A549 (cell line): ENCODE measurements at regions not wholly inside any gene's neighbourhood (a gene's known extent, or its start where the extent isn't known, plus 50 kb on each side); places are given as distances from the start of the nearest gene placed in this dataset.
"Not testable (repeated sequence)": the region's sequence is repeated elsewhere in the genome, so short reads cannot be mapped to it uniquely, and the experiment has no call there.

Source experiments
- BHLHE40 ChIP-seq: IDR thresholded peaks from 2 replicates; pipeline ENCODE4 v1.6.1; 2012; ENCODE audit warnings: low read depth, low read length, inconsistent platforms
- CBX8 ChIP-seq: fragments of 200-600 bp; sonication (generic); IDR thresholded peaks from 2 replicates; pipeline ENCODE4 v1.6.1; 2016
- MAFK ChIP-seq: fragments of 450-650 bp; IDR thresholded peaks from 2 replicates; pipeline ENCODE4 v1.6.1; 2014; ENCODE audit not compliant: partially characterized antibody
- RARB ChIP-seq: fragments of 250-450 bp; sonication (Bioruptor Pico); IDR thresholded peaks from 2 replicates; pipeline ENCODE4 v1.8.0; 2021; ENCODE audit warnings: mild to moderate bottlenecking, moderate library complexity
- RFX5 ChIP-seq: fragments of 450-650 bp; IDR thresholded peaks from 2 replicates; pipeline ENCODE4 v1.7.1; 2014; ENCODE audit warnings: antibody characterized with exemption, mild to moderate bottlenecking, moderate library complexity
- RNF2 ChIP-seq: fragments of 200-600 bp; sonication (generic); IDR thresholded peaks from 2 replicates; pipeline ENCODE4 v1.6.1; 2016; ENCODE audit warnings: low read depth, mild to moderate bottlenecking, antibody characterized with exemption, moderate library complexity, borderline replicate concordance
- TF ChIP-seq, protein P1 (sequence below): fragments of >200 bp; sonication (Bioruptor Twin); formaldehyde crosslinking; IDR thresholded peaks from 3 replicates; pipeline ENCODE4 v1.5.1; 2016
- TF ChIP-seq, protein P2 (sequence below): fragments of 200-600 bp; sonication (generic); IDR thresholded peaks from 2 replicates; pipeline ENCODE4 v1.6.1; 2016; ENCODE audit warnings: antibody characterized with exemption, mild to moderate bottlenecking, moderate library complexity
- TF ChIP-seq, protein P3 (sequence below): IDR thresholded peaks from 2 replicates; pipeline ENCODE4 v1.6.1; 2012

DNA sequence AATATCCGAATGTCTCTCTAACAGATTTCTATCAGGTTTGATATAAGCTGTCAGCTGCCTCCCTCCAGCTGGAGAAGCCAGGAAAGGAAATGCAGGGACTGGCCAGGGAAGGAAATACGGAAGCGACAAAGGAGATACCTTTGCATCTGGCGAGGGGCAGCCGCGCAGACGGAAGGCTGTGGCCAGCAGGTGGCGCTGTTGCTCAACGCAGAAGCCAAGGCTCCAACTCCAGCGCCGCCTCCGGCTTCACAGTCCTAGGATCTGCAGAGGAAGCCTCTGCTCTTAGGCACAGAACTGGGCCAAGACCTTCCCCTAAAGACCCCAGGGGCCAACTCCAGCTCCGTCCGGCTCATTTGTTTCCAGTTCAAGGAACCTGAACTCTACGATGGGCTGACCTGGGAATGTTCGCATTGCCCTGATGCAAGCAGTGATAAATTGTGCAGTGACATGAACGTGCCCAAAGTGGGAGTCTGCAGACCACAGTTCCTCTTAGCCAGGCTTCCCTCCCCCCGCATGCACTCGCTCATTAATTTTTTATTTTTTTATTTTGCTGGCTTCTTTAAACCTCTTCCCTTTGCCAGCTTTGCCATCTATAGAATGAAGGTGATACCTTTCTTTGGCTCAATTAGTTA is 97.3 kb upstream of the LYZL2 start:
- TF ChIP-seq, protein P1, sequence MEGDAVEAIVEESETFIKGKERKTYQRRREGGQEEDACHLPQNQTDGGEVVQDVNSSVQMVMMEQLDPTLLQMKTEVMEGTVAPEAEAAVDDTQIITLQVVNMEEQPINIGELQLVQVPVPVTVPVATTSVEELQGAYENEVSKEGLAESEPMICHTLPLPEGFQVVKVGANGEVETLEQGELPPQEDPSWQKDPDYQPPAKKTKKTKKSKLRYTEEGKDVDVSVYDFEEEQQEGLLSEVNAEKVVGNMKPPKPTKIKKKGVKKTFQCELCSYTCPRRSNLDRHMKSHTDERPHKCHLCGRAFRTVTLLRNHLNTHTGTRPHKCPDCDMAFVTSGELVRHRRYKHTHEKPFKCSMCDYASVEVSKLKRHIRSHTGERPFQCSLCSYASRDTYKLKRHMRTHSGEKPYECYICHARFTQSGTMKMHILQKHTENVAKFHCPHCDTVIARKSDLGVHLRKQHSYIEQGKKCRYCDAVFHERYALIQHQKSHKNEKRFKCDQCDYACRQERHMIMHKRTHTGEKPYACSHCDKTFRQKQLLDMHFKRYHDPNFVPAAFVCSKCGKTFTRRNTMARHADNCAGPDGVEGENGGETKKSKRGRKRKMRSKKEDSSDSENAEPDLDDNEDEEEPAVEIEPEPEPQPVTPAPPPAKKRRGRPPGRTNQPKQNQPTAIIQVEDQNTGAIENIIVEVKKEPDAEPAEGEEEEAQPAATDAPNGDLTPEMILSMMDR = peak; percentile 71
- TF ChIP-seq, protein P2, sequence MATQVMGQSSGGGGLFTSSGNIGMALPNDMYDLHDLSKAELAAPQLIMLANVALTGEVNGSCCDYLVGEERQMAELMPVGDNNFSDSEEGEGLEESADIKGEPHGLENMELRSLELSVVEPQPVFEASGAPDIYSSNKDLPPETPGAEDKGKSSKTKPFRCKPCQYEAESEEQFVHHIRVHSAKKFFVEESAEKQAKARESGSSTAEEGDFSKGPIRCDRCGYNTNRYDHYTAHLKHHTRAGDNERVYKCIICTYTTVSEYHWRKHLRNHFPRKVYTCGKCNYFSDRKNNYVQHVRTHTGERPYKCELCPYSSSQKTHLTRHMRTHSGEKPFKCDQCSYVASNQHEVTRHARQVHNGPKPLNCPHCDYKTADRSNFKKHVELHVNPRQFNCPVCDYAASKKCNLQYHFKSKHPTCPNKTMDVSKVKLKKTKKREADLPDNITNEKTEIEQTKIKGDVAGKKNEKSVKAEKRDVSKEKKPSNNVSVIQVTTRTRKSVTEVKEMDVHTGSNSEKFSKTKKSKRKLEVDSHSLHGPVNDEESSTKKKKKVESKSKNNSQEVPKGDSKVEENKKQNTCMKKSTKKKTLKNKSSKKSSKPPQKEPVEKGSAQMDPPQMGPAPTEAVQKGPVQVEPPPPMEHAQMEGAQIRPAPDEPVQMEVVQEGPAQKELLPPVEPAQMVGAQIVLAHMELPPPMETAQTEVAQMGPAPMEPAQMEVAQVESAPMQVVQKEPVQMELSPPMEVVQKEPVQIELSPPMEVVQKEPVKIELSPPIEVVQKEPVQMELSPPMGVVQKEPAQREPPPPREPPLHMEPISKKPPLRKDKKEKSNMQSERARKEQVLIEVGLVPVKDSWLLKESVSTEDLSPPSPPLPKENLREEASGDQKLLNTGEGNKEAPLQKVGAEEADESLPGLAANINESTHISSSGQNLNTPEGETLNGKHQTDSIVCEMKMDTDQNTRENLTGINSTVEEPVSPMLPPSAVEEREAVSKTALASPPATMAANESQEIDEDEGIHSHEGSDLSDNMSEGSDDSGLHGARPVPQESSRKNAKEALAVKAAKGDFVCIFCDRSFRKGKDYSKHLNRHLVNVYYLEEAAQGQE = not testable (repeated sequence)
- TF ChIP-seq, protein P3, sequence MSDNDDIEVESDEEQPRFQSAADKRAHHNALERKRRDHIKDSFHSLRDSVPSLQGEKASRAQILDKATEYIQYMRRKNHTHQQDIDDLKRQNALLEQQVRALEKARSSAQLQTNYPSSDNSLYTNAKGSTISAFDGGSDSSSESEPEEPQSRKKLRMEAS = not testable (repeated sequence)
- not testable (repeated sequence) for TF ChIP-seq MAFK; BHLHE40; RFX5; CBX8; RNF2; RARB (CRISPR knock-in tag)
